Right lobe of liver (tissue), 6 donors: ENCODE measurements at regions not wholly inside any gene's neighbourhood (a gene's known extent, or its start where the extent isn't known, plus 50 kb on each side); places are given as distances from the start of the nearest gene placed in this dataset.

ENCODE experiments used
- ATAC-seq, 4 donors: fragments of 200-7000 bp; cut with Tn5 transposase; one replicate each; pipeline ENCODE4 v1.9.1; 2020; ENCODE audit warnings: mild to moderate bottlenecking in 4 of 4, moderate library complexity in 4 of 4
- DNase-seq, 3 donors: peaks; one replicate each; pipeline ENCODE4 v3.0.0-alpha.2; 2020
- H3K27ac ChIP-seq, 3 donors: fragments of 200-600 bp; one replicate each; pipeline ENCODE4 v1.8.0; 2022
- H3K27me3 ChIP-seq, 2 donors: fragments of 200-600 bp; one replicate each; pipeline ENCODE4 v1.8.0; 2022
- H3K36me3 ChIP-seq, 4 donors: fragments of 200-600 bp; sonication (generic) in 1 of 4; one replicate each; pipeline versions ENCODE4 v1.5.1 to v1.8.0; 2017 to 2022; ENCODE audit warnings: control low read depth in 1 of 4
- H3K4me1 ChIP-seq, 4 donors: fragments of 200-600 bp; sonication (generic) in 1 of 4; one replicate each; pipeline versions ENCODE4 v1.5.1 to v1.8.0; 2017 to 2022; ENCODE audit warnings: control low read depth in 1 of 4
- H3K4me3 ChIP-seq, 3 donors: fragments of 200-600 bp; one replicate each; pipeline ENCODE4 v1.8.0; 2022
- H3K9me3 ChIP-seq, 4 donors: fragments of 200-600 bp; sonication (generic) in 1 of 4; one replicate each; pipeline versions ENCODE4 v1.5.1 to v1.8.0; 2017 to 2022; ENCODE audit warnings: control low read depth in 1 of 4
- POLR2A ChIP-seq: fragments of 450-650 bp; IDR thresholded peaks from one replicate; pipeline ENCODE4 v1.6.1; 2017; ENCODE audit warnings: antibody characterized with exemption, mild to moderate bottlenecking
- WGBS: methylation state at CpG from one replicate; pipeline ENCODE4 v1.1.6; 2018; ENCODE audit warnings: low coverage, low lambda C conversion rate; ENCODE audit not compliant: insufficient coverage; ENCODE audit errors: missing lambda C conversion rate; 5-methylcytosine and 5-hydroxymethylcytosine counted together
- intact Hi-C, 2 donors: fragments of 100-400 bp; cut with DNase I; formaldehyde crosslinking; loops; one replicate each; pipeline versions ENCODE4 v1.11.2 to v1.14.1; 2022
- TF ChIP-seq, protein P1 (sequence below), 4 donors: fragments of 200-600 bp in 3 of 4; fragments of 450-650 bp in 1 of 4; IDR thresholded peaks; one replicate each; pipeline versions ENCODE4 v1.5.1 to v1.8.0; 2016 to 2022; ENCODE audit warnings: antibody characterized with exemption in 4 of 4, mild to moderate bottlenecking in 2 of 4
- donor health status: DM: no; HTN: yes; CAD: no.
- donor health status: DM: no; HTN: no; CAD: no.
- donor health status: DM: no; HTN: no; CAD: no.
- donor health status: DM: no; HTN: yes; CAD: no.
- donor health status: DM: no; HTN: yes; CAD: no.

DNA sequence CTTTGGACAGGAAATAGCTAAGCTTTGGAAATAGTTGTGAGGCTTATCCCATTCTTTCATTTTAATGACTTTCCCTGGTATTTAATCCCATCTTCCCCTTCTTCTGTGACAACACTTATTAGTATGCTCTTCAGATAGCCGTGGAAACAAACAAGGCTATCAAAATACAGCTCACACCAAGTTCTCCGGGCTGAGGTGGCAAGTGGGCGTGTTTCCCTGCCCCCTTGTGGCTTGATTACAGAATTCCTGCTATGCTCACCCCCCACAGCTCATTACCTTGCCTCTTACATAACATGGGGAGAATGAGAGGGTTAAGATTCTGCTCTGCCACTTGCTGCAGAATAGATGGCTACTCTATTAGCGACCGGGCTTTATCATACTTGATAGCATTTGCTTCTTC, 437.1 kb upstream of the TLE4 start:
- Histone ChIP-seq H3K36me3 (no peaks in the 10 kb centered on the region), H3K27me3 (no peaks in the 10 kb centered on the region), H3K4me1 (no peaks in the 10 kb centered on the region), H3K4me3 (no peak overlapping the region), H3K9me3 (no peaks in the 10 kb centered on the region), H3K27ac (no peak overlapping the region)
- TF ChIP-seq POLR2A: no peak
- TF ChIP-seq, protein P1, sequence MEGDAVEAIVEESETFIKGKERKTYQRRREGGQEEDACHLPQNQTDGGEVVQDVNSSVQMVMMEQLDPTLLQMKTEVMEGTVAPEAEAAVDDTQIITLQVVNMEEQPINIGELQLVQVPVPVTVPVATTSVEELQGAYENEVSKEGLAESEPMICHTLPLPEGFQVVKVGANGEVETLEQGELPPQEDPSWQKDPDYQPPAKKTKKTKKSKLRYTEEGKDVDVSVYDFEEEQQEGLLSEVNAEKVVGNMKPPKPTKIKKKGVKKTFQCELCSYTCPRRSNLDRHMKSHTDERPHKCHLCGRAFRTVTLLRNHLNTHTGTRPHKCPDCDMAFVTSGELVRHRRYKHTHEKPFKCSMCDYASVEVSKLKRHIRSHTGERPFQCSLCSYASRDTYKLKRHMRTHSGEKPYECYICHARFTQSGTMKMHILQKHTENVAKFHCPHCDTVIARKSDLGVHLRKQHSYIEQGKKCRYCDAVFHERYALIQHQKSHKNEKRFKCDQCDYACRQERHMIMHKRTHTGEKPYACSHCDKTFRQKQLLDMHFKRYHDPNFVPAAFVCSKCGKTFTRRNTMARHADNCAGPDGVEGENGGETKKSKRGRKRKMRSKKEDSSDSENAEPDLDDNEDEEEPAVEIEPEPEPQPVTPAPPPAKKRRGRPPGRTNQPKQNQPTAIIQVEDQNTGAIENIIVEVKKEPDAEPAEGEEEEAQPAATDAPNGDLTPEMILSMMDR (IDR thresholded peaks at IDR 0.05): no peak
- ATAC-seq (no peak), DNase-seq (no peak)
- intact Hi-C loops: no loop called here
- WGBS: 18% methylated on average over 5 of the region's 5 CpGs

DNA sequence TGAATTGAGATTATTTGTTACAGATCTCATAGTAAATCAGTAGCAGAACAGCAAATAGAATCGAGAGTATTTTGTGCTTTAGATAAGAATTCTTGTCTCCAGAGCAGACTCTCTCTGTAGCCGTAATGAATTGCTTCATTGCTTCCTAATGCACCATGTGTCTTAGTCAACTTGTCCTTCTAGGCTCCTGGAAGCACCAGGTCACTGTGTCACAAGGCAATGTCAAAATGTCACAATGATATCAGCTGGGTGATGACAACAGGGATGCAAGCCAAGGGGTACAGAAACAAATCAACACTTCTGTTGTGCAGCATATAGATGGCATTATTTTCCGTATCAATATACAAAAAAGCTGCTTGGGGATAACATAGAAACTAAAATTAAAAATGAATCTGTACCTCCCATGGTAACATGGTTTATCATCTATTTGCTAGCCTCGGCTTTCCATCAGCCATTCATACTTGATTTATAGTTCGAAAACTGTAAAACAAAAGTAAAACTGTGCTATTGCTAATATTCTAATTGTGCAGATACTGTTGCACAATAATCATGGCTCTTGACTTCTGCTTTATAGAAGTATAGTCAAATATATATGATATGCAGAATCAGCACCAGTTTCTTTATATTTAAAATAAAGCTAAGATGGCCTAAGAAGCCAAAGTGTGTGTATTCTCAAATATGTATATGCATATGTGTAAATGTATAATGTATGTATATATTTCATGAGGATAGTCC, 435.9 kb upstream of the TLE4 start:
- WGBS: 46% methylated on average over 5 of the region's 5 CpGs
- ATAC-seq (no peak), DNase-seq (no peak)
- Histone ChIP-seq H3K27ac (no peak overlapping the region), H3K36me3 (no peaks in the 10 kb centered on the region), H3K27me3 (no peaks in the 10 kb centered on the region), H3K4me1 (no peaks in the 10 kb centered on the region), H3K9me3 (no peaks in the 10 kb centered on the region), H3K4me3 (no peak overlapping the region)
- TF ChIP-seq, protein P1 (IDR thresholded peaks at IDR 0.05): no peak
- no peak for TF ChIP-seq POLR2A
- intact Hi-C loops: no loop called here

DNA sequence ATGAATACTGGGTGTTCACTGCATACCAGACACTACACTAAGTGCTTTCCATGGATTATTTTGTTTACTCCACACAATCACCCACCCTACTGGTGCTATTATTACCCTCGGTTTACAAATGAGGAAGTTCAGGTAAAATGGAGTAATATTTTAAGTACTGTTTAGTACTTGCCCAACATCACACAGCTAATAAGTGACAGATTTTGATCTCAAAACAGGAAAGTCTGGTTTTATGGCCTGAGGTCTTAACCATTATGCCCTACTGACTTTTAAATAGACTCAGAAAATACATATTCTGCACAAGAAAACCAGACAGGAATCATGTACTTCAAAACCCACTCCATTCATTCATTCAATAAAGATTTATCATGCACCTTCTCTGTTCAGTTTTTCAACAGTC, 431.0 kb upstream of the TLE4 start:
- H3K4me1 ChIP-seq: no peaks in the 10 kb centered on the region
- H3K36me3 ChIP-seq: no peaks in the 10 kb centered on the region
- TF ChIP-seq, protein P1 (IDR thresholded peaks at IDR 0.05): no peak
- no peak for TF ChIP-seq POLR2A
- no peak overlapping the region for H3K27ac ChIP-seq
- no peaks in the 10 kb centered on the region for H3K9me3 ChIP-seq
- intact Hi-C loops: no loop called here
- DNase-seq: no peak
- no peak for ATAC-seq
- no peaks in the 10 kb centered on the region for H3K27me3 ChIP-seq
- WGBS: 45% methylated on average over 1 of the region's 1 CpG
- no peak overlapping the region for H3K4me3 ChIP-seq

DNA sequence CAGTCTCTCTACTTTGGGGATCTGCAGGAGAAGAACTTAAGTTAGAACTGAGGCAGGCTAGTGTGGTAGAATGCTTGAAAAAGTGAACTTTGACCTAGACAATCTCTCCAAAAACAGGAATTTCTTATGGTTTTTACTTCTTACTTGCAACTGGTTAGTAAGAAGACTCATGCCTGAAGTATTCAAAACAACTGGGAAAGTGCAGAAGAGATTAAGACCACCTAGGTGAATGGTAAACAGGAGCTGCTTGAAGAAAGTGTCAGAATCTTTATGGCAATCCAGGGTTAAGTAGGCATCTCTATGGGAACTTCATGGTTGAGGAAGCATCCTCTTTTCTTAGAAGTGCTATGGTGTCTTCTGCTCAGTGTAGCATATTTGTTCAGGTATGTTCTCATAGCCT, 428.6 kb upstream of the TLE4 start:
- intact Hi-C loops: no loop called here
- H3K36me3 ChIP-seq: no peaks in the 10 kb centered on the region
- no peaks in the 10 kb centered on the region for H3K9me3 ChIP-seq
- DNase-seq: no peak
- no peak overlapping the region for H3K4me3 ChIP-seq
- no peak for ATAC-seq
- TF ChIP-seq, protein P1 (IDR thresholded peaks at IDR 0.05): no peak
- no peak overlapping the region for H3K27ac ChIP-seq
- no peaks in the 10 kb centered on the region for H3K4me1 ChIP-seq
- H3K27me3 ChIP-seq: no peaks in the 10 kb centered on the region

- DNase-seq: no peak
- ATAC-seq: no peak
- no peak for TF ChIP-seq POLR2A
- TF ChIP-seq, protein P1 (IDR thresholded peaks at IDR 0.05): no peak
- intact Hi-C loops: no loop called here
- Histone ChIP-seq H3K4me1 (no peaks in the 10 kb centered on the region), H3K27ac (no peak overlapping the region), H3K4me3 (no peak overlapping the region), H3K27me3 (no peaks in the 10 kb centered on the region), H3K36me3 (no peaks in the 10 kb centered on the region), H3K9me3 (no peaks in the 10 kb centered on the region)
- WGBS: 41% methylated on average over 6 of the region's 6 CpGs
Observed at GRCh38 chr9:79145442-79145841, 426.3 kb upstream of the TLE4 start.
